ENCODE measurements at regions not wholly inside any gene's neighbourhood (a gene's known extent, or its start where the extent isn't known, plus 50 kb on each side); places are given as distances from the start of the nearest gene placed in this dataset.

DNA sequence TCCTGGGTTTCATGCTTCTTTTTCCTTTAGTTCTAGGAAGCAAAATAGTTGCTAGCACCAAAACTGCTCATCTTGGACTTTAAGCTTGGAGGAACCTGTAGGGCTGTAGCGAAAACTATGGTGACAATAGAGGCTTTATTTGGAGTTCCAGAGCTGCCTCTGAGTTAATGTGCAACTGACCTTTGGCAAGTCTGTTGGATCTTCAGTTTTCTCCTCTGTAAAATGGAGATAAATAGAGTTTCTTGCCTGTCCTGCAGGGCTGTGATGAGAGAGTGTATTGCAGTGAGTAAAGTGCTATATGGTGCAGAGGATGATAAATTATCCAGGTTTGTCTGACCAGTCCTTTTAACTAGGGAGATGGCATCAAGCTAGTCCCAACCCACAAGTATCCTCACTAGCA is 417.0 kb downstream of the MAN2A1 start:
- no peaks in the 10 kb centered on the region for H3K36me3 ChIP-seq (ENCODE audit: low read depth, missing control alignments)
- no peaks in the 10 kb centered on the region for H3K9me3 ChIP-seq
- no peaks in the 10 kb centered on the region for H3K27me3 ChIP-seq
- intact Hi-C loops (cut with DNase I; ENCODE audit: low total_unique reads) = no loop called here
- no peak for DNase-seq
- TF ChIP-seq CTCF (IDR thresholded peaks at IDR 0.05) (no peak), POLR2A (IDR thresholded peaks at IDR 0.05) (no peak)
- no peak overlapping the region for H3K4me3 ChIP-seq
- no peaks in the 10 kb centered on the region for H3K4me1 ChIP-seq
- 84 to 87% methylated on average over 1 of the region's 1 CpG for WGBS, 2 donors
- H3K27ac ChIP-seq = no peak overlapping the region

DNA sequence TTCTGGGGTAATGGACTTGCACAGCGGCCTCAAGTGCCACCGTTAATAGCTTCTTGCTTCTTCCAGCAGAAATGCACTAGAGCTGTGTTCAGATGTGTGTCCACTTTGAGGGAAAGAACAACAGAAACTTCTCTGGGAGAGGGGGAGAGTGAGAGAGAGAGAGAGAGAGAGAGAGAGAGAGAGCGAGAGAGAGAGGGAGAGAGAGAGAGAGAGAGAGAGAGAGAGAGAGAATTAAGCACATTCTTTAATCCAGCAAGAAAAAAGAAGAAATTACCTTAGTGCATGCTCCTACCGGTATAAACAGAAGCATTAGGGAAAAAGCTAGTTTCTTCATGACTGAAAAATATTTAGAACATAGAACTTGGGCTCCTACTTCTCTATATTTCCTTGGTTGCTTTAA is 418.8 kb downstream of the MAN2A1 start:
- H3K4me1 ChIP-seq = no peaks in the 10 kb centered on the region
- H3K27me3 ChIP-seq = no peaks in the 10 kb centered on the region
- H3K4me3 ChIP-seq = no peak overlapping the region
- 59 to 70% methylated on average over 3 of the region's 4 CpGs for WGBS, 2 donors
- H3K36me3 ChIP-seq (ENCODE audit: low read depth, missing control alignments) = no peaks in the 10 kb centered on the region
- intact Hi-C loops (cut with DNase I; ENCODE audit: low total_unique reads) = no loop called here
- TF ChIP-seq POLR2A (IDR thresholded peaks at IDR 0.05) = no peak
- no peak for TF ChIP-seq CTCF (IDR thresholded peaks at IDR 0.05)
- DNase-seq = no peak
- H3K9me3 ChIP-seq = no peaks in the 10 kb centered on the region
- H3K27ac ChIP-seq = no peak overlapping the region

GRCh38 chr5:110109667-110110066 is 419.9 kb downstream of the MAN2A1 start:
- no peak for DNase-seq
- 67 to 73% methylated on average over 3 of the region's 3 CpGs for WGBS, 2 donors
- H3K36me3 ChIP-seq (ENCODE audit: low read depth, missing control alignments) = no peaks in the 10 kb centered on the region
- H3K4me1 ChIP-seq = no peaks in the 10 kb centered on the region
- TF ChIP-seq POLR2A (IDR thresholded peaks at IDR 0.05) (no peak), CTCF (IDR thresholded peaks at IDR 0.05) (no peak)
- H3K27ac ChIP-seq = no peak overlapping the region
- H3K4me3 ChIP-seq = no peak overlapping the region
- intact Hi-C loops (cut with DNase I; ENCODE audit: low total_unique reads) = no loop called here
- H3K27me3 ChIP-seq = no peaks in the 10 kb centered on the region
- H3K9me3 ChIP-seq = no peaks in the 10 kb centered on the region

DNA sequence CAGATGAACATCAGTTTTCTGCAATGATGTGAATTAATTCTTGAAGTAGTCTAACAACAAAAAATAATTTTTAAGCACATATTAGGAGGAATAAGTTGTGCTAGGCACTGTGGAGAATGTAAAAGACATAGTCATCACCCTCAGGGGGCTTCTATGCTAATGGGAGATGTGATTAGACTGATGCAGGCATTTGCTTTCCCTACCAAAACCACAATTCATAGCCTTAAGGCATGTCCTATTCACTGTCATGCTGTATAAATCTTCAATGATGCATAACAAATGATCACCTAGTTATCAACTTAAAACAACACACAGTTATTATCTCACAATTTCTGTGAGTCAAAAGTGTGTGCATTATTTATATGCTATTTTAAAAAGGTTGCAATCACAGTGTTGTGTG is 422.6 kb downstream of the MAN2A1 start:
- TF ChIP-seq CTCF (IDR thresholded peaks at IDR 0.05) (no peak), POLR2A (IDR thresholded peaks at IDR 0.05) (no peak)
- intact Hi-C loops (cut with DNase I; ENCODE audit: low total_unique reads) = no loop called here
- Histone ChIP-seq H3K36me3 (ENCODE audit: low read depth, missing control alignments) (no peaks in the 10 kb centered on the region), H3K27ac (no peak overlapping the region), H3K4me1 (no peaks in the 10 kb centered on the region), H3K4me3 (no peak overlapping the region), H3K27me3 (no peaks in the 10 kb centered on the region), H3K9me3 (no peaks in the 10 kb centered on the region)
- DNase-seq = no peak

DNA sequence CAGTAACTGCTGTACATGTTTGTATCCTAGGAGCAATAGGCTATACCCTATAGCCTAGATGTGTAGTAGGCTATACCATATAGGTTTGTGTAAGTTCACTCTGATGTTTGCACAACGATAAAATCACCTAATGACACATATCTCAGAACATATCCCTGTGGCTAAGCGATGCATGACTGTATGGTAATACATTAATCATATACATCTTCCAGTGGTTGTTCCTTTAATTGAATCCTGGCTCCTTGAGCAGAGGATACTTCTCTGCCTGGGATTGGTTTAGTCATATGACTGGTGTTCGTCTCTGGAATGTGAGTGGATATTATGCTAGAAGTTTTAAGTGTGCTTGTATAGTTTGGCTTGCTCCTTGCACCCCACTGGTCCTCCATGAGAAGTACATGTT is 425.8 kb downstream of the MAN2A1 start:
- no peaks in the 10 kb centered on the region for H3K4me1 ChIP-seq
- H3K4me3 ChIP-seq = no peak overlapping the region
- intact Hi-C loops (cut with DNase I; ENCODE audit: low total_unique reads) = no loop called here
- no peak for DNase-seq
- H3K27me3 ChIP-seq = no peaks in the 10 kb centered on the region
- TF ChIP-seq POLR2A (IDR thresholded peaks at IDR 0.05) (no peak), CTCF (IDR thresholded peaks at IDR 0.05) (no peak)
- no peaks in the 10 kb centered on the region for H3K36me3 ChIP-seq (ENCODE audit: low read depth, missing control alignments)
- WGBS, 2 donors = 89 to 91% methylated on average over 3 of the region's 3 CpGs
- no peaks in the 10 kb centered on the region for H3K9me3 ChIP-seq
- H3K27ac ChIP-seq = no peak overlapping the region

Data from testis (tissue), 2 donors.